ENCODE measurements at regions not wholly inside any gene's neighbourhood (a gene's known extent, or its start where the extent isn't known, plus 50 kb on each side); places are given as distances from the start of the nearest gene placed in this dataset.
A peak's percentile ranks its signal among the peaks of the same experiment; 100 is the strongest.
"Not testable (repeated sequence)": the region's sequence is repeated elsewhere in the genome, so short reads cannot be mapped to it uniquely, and the experiment has no call there.

DNA sequence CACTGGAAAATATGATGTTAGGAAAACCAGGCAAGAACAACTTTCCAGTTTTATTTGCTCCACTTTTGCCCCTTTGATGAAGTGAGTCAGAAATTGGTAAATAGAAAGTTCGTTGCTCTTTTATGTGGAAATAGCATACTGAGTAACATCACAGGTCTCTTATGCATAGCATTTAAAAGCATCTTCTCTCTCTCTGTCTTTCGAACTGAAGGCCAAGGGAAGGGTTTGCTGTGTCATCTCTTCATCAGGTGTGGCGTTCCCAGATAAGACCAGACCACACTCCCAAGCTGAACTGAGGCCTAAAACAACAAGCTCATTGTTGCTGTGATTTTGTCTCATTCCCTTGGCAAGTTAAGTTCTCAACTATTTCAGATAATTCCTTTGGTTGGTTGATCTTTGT, 131.8 kb upstream of the GRB10 start:
- no peak for DNase-seq

DNA sequence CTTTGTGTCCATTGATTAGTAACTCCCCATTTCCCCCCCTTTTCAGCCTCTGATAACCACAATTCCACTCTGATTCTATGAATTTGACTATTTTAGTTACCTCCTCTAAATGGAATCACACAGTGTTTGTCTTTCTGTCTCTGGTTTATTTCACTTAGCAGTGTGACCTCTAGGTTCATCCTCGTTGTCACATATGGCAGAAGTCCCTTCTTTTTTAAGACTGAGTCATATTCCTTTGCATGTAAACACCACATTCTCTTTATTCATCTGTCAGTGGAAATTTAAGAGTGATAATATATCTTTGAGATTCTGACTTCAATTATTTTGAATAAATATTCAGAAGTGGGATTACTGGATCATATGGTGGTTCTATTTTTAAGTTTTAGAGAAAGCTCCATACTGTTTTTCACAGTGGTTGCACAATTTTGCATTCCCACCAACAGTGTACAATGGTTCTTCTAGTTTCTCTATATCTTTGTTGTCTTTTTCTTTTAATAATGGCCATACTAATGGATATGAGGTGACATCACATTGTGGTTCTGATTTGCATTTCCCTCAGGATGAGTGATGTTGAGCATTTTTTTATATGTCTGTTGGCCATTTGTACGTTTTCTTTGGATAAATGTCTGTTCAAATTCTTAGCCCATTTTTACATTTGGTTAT, 126.1 kb upstream of the GRB10 start:
- DNase-seq: no peak

DNA sequence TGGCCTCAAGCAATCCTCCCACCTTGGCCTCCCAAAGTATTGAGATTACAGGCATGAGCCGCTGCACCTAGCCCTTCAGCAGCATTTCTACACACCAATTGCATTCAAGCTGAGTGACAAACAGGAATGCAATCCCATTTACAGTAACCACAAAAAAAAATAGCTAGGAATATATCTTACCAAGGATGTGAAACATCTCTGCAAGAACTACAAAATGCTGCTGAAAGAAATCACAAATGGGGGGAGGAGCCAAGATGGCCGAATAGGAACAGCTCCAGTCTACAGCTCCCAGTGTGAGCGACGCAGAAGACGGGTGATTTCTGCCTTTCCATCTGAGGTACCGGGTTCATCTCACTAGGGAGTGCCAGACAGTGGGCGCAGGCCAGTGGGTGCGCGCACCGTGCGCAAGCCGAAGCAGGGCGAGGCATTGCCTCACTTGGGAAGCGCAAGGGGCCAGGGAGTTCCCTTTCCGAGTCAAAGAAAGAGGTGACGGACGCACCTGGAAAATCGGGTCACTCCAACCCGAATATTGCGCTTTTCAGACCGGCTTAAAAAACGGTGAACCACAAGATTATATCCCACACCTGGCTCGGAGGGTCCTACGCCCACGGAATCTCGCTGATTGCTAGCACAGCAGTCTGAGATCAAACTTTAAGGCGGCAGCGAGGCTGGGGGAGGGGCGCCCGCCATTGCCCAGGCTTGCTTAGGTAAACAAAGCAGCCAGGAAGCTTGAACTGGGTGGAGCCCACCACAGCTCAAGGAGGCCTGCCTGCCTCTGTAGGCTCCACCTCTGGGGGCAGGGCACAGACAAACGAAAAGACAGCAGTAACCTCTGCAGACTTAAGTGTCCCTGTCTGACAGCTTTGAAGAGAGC, 116.1 kb upstream of the GRB10 start:
- DNase-seq: not testable (repeated sequence)

DNA sequence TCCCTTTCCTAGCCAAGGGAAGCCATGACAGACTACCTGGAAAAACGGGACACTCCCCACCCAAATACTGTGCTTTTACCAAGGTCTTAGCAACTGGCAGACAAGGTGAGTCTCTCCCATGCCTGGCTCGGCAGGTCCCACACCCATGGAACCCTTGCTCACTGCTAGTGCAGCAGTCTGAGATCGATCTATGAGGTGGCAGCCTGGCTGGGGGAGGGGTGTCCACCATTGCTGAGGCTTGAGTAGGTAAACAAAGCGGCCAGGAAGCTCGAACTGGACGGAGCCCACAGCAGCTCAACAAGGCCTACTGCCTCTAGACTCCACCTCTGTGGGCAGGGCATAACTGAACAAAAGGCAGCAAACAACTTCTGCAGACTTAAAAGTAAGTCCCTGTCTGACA, 104.4 kb upstream of the GRB10 start:
- DNase-seq: not testable (repeated sequence)

DNA sequence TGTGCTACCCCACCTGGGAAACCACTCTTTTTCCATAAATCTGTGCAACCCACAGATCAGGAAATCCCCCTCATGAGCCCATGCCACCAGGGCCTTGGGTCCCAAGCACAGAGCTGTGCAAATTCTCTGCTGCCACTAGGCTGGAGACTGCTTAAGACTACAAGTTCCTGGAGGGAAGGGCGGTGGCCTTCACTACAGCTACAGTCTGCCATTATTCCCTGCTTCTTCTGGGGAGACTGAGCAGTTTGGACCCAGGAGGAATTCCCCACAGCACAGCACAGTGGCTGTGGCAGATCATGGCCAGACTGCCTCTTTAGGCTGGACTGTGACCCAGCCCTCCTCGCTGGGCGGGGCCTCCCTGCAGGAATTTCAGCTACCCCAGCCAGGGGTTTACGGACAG, 89.7 kb upstream of the GRB10 start:
- no peak for DNase-seq

DNA sequence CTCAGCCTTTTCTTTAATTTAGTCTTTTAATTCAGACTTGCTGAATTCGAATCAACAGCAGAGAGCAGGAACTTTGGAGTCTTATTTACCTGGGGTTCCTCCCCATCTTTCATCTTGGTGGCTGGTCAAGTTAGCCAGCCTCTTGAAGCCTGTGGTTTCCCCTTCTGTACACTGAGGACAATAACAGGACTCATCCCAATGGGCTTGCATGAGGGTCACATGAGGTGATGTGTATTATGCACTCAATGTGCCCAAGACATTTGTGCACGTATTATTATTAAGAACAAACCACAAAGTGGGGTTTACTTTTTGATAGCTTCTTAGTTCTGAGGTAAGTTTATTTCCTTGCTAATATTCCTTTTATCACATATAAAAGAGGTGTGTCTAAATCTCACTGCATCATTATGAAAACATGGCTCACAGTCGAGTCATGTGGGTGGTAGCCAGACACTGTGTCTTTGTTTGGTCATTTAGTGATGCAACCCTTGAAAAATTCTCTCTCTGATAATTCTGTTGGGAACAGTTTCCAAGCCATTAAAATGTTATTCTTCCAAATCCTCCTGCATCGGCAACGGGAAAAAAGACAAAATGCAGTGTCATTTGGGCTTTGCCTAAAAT, 86.5 kb upstream of the GRB10 start:
- DNase-seq: no peak

DNA sequence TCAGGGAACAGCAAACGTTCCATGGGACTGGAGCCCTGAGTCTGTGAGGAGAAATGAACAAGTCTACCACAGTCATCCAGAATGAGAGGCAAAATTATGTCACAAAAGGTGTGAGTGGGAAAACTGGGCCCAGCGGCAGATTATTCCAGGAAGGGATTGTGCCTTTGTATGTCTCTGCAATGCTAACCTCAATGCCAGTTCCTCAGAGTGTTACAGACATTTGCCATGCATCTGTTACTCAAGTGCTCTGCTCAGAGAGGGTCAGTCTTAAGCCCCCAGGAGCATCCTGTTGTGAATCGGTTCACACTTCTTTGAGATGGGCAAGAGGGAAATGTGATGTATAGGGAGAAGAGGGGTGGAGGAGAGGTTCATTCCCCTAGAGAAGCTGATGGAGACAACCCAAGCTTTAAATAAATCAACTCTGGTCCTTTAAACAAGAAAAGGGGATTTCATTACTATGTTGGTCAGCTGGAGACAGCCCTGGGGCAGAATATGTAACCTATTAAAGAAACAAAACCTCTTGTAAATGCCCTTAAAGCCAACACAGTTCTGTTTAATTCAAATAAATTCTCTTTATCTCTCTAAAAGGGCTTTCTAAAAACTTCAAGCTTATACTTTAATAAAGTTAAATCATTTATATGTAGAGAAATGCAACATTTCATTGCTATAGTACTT, 85.9 kb upstream of the GRB10 start:
- no peak for DNase-seq

DNA sequence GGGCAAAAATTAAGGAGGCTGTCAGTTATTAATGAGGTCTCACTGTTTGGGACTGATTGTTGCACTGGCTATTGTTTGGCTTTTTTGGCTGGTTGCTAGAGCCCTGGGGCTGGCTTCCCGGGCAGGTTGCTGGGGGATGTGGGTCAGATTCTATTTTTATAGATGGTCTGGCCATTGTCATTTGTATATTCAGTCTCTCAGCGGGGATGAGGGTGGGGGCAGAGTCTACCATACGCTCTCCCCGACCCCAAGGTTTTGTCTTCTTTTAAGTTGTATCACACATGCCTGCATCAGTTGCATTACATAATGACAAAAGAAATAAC, 84.3 kb upstream of the GRB10 start:
- DNase-seq: no peak

DNA sequence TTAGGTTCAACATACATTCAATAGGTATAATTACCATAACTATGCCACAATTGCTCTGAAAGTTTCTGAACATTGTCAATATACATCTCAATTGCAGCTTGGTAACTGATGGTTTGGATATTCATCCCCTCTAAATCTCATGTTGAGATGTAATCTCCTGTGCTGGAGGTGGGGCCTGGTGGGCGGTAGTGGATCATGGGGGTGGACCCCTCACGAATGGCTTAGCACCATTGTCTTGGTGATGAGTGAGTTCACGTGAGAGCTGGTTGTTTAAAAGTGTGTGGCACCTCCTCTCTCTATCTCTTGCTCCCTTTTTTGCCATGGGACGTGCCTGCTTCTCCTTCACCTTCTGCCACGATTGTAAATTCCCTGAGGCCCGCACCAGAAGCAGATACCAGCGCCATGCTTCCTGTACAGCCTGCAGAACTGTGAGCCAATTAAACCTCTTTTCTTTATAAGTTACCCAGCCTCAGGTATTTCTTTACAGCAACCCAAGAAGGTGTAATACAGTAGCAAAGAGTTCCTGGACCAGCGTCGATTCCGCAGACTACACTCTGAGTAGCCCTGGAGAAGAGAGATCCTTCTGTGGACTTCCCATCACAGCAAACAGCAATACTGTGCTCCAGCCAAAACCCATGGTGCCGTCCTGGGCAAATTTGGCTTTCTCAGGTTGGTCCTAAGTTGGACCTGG, 83.8 kb upstream of the GRB10 start:
- no peak for DNase-seq

DNA sequence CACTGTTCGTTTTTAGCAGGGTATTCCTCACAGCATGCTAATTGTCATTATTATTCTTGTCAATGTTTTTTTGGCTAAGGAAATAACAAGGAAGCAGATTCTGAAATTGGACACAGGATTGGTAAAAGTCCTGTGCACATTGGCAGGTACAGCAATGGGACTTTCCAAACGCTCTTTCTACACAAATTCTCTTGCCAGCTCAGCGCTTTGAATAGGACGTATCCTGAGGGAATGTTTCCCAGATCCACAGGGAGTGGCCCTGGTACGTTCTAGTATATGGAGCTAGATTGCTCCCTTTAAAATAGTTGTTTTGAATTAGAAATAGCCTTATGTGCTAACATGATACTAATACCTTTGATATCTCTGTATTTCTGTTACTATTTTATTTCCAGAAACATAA, 82.8 kb upstream of the GRB10 start:
- DNase-seq: no peak

DNA sequence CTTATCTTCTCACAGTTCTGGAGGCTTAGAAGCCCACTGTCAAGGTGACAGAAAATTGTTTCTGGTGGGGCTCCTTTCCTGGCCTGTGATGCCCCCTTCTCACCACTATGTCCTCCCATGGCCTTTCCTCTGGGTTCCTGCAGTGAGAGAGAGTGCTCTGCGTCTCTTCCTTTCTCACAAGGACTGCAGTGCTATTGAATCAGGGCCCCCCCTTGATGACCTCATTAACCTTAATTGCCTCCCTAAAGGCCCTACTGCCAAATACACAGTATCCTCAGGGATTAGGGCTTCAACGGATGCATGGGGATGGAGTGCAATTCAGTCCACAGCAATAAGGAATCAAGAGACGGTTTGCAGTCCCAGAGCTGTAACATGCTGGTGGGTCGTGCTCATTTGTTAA, 82.0 kb upstream of the GRB10 start:
- DNase-seq: no peak

DNA sequence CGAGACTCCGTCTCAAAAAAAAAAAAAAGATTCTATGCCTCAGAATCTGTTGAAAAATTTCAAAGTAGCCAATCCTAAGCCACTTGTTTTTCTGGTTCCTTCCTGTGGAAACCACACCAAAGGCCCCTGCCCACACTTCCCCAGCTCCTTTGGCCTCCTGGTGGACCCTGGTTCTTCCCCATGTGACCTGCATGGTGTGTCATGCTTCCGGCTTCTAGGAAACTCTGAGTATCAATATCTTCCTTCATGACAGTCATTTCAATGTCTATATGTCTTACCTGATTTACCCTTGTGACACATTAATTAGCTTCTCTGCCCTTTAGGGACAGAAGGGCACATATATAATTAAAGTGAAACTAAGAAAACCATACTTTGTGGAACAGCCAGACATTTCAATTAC, 80.4 kb upstream of the GRB10 start:
- no peak for DNase-seq

DNA sequence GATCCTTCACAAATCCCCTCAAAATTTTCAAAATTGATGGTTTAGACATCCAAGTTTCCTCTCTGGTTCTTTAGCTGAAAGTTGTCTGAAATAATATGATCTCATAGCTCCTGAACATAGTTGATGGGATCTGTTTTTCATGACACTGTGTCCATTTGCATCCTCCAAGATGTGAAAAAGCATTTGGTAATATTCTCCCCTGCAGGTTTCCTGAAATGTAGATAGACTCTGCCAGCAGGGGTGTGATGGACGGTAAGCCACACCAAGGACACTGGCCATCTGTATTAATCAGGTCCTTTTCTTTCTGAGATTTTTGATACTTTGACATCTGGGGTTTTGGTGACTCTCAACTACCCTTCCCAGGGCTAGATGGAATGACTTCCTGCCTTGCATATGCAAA, 79.6 kb upstream of the GRB10 start:
- DNase-seq: no peak

DNA sequence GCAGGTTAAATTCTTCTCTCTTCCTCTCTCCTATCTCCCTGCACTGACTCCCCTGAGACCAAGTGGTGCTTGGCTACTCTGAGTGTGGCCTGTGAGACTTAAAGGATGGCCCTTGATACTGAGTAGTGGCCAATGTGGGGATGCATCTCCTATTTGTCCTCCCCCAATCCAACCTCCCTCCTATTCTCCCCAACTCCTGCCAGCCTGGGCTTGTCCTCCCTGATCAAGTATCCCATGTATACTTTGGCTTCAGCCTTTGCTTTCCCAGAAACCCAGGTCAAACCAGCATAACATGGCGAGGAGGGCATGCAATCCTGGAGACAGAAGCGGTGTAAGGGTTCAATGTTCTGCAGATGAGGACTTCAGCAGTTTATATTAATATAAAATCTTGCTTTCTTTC, 77.9 kb upstream of the GRB10 start:
- no peak for DNase-seq

DNA sequence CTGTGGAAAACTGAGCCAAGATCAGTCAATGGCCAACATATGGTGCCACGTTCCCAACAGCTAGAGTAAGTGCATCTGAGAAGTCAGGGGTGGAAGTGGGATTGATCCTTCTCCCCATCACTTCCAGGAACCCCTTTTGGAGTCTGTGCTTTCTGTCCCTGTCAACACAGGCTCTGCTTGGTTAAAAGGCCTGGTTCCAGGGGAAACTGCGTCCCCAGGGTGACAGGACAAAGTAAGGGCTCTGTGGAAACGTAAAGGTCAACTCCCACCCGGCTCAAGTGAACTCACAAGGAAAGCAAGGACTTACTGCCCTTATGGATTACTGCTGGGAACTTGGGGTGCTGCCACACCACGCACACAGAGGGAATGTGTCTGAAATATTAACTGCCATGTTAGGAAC, 77.5 kb upstream of the GRB10 start:
- no peak for DNase-seq

DNA sequence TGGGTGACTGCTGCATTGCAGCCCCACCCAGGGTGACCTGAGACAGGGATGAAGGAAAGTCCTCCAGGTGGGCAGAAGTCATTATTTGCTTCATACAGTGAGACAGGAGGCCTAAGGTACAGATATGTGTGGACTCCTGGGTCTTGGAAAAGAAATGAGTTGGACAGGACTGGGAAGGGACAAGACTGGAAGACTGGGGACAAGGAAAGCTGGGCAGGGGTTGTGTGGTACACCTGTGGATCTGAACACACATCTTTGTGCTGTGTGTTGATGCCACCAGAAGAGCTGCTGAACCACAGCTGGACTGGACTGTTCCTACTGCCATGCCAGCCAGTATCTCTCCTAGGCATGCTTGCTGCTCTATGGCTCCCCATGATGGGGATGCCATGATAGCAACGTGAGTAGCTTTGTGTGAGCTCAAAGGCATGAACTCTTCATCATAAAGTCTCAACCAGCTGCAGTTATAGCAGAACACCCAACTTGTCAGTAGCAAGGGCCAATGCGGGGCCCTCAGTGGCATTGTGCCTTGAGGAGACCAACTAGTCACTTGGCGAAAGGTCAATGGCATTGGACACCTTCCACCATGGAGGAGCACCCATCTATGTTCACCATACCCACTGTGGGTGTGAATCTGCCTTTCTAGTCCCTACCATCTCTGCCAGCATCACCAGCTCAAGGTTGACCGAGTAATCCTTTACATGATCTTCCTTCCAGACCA, 76.0 kb upstream of the GRB10 start:
- no peak for DNase-seq

DNA sequence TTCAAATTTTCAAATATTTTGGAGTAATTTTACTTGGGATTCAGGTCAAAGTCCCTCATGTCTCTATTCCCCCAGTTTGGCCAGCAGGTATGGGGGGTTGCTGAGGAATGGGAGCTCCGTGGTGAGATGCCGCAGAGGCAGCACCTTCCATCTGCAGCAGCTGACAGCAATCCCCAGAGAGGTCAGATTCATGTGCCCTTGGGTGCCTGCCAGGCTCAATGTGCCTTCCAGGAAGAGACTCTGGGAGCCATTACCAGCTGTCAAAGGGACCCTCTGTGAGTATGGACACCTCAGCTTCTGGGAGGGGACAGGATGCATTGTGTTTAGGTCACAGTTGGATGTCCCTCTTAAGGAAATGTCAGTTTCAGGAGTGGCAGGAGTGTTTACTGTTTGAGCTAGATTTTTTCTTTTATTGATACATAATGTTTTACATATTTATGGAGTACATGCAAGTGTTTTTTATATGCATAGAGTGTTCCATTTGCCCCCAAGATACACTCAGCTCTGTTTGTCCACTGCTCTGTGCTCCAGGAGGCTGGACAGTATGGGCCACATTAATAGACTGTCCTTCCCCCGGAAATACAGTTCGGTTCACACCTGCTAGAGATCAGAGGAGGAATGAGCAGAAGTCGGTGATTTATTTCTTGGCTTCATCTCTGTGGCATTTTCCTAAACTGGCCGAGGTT, 75.3 kb upstream of the GRB10 start:
- peak; percentile 17 for DNase-seq

DNA sequence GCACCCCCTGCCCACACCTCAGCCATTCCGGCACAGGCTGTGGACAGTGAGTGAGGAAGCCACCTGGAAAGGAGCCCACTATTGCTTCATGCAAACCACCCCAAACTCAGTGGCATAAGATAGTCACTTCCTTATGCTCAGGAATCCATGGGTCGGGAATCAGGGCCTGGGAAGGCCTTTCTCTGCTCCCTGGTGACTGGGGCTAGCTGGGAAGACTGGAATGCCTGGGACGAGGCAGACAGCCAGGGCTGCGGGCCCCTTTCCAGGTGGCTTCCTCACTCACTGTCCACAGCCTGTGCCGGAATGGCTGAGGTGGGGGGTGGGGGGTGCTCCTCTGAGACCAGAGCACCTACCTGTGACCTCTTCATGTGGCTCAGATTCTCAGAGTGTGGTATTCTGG, 74.1 kb upstream of the GRB10 start:
- DNase-seq: no peak

DNA sequence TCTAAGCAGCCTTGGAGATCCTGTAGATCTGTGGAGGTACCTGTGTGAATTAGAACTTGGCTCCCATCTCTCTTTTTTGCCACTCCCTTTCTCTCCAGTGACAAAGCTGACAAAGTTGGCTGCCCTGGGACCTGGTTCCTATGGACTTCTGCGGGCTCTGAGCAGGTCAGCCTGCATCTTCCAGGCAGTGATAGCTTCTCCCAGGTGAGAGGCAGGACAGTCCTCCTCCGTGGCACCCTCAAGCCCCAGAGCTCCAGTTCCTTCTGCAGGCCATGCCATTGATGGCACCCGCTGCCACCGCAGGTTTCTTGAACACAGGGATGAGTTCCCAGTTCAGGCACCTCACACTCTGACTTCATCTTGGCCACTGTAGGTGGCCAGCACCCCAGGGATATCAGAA, 73.5 kb upstream of the GRB10 start:
- DNase-seq: no peak

DNA sequence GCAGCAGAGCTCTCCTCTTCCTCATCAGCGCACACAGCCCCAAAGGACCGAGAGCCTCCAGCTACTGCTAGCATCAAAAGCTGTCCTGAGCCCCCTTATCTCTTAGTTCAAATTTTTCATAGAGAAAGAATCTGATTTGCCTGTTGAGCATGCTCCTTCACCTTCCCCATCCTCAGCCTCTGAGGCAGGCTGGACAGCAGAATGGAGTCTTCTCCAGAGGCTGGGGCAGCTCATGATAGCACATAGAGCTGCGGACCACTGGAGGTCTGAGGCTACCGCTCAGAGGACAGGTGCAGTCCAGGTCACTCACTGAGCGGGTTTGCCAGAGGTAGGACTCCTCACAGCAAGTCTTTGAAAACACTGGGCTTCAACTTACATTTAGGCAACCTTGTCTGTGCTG, 72.8 kb upstream of the GRB10 start:
- DNase-seq: no peak

DNA sequence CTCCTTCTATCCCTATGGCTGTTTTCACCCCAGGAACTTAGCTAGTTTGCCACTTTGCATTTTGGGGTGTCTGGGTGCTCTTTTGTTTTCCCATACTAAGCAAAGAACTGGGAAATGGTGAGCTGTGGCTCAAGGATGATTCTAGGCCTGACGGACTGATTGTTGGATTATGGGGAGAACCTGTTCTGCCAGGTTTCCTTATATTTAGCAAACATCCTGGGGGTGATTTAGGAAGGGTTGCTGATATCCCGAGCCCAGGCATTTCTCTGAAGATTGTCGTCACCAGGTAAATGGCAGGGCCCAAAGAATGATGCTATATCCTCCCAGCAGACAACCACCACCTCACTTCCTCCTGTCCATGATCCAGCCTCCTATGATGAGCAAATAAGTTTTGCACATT, 72.1 kb upstream of the GRB10 start:
- no peak for DNase-seq

DNA sequence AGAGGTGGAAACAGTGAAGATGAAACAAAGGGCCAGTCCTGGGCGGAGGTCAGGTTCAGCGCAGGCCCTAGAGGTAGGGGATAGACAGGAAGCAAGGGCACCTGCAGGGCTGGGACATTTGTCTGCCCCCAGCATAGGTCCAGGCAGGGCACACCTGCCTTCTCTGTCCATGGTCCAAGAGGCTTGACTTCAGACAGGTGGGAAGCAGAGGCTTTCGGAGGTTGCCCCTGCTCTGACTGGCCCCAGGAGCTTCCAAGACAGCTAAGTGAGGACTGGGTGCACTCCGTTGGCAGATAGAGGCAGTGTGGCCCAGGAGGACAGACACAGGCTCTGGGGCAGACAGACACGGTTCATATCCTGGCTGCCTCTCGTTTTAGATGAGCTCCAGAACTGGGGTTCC, 71.6 kb upstream of the GRB10 start:
- DNase-seq: no peak
